H1 (cell line): ENCODE measurements at regions not wholly inside any gene's neighbourhood (a gene's known extent, or its start where the extent isn't known, plus 50 kb on each side); places are given as distances from the start of the nearest gene placed in this dataset.

ENCODE experiments used
- CTCF ChIA-PET: fragments of 300-600 bp; sonication (Branson Sonifier 250); formaldehyde crosslinking; loops from one replicate; lab custom pipeline; 2021; ENCODE audit not compliant: partially characterized antibody; lab: Charles Lee
- POLR2A ChIA-PET: fragments of 300-600 bp; sonication (Branson Sonifier 250); formaldehyde crosslinking; loops from one replicate; lab custom pipeline; 2021; ENCODE audit warnings: inconsistent platforms; ENCODE audit not compliant: partially characterized antibody; lab: Charles Lee
- DNase-seq, 2 experiments: peaks; one replicate each; pipeline versions ENCODE4 v3.0.0 to v3.0.0-alpha.2; 2010 to 2022; ENCODE audit warnings: low spot score in 2 of 2, low read depth in 1 of 2, mixed read lengths in 1 of 2
- FAIRE-seq: peaks from 2 replicates; lab custom pipeline; 2011; peaks lifted over from hg19 to GRCh38; lab: Jason Lieb, UNC
- H2AFZ ChIP-seq: 2 replicates; pipeline ENCODE4 v1.8.1; 2012; ENCODE audit warnings: low read length, inconsistent platforms
- H2AK5ac ChIP-seq: 2 replicates; pipeline ENCODE4 v1.6.1; 2013; ENCODE audit warnings: low read depth, low read length
- H2BK120ac ChIP-seq: replicated peaks from 2 replicates; pipeline ENCODE3; 2013; ENCODE audit warnings: low read depth, low read length, inconsistent platforms
- H2BK12ac ChIP-seq: 2 replicates; pipeline ENCODE4 v1.6.1; 2013; ENCODE audit warnings: low read depth, low read length
- H2BK15ac ChIP-seq: 2 replicates; pipeline ENCODE4 v1.6.1; 2013; ENCODE audit warnings: low read length
- H2BK20ac ChIP-seq: 2 replicates; pipeline ENCODE4 v1.6.1; 2013; ENCODE audit warnings: low read length
- H2BK5ac ChIP-seq: 2 replicates; pipeline ENCODE4 v1.6.1; 2013; ENCODE audit warnings: low read depth, low read length
- H3K14ac ChIP-seq: 2 replicates; pipeline ENCODE4 v1.6.1; 2013; ENCODE audit warnings: inconsistent platforms; ENCODE audit not compliant: insufficient read length
- H3K18ac ChIP-seq: 2 replicates; pipeline ENCODE4 v1.6.1; 2013; ENCODE audit warnings: low read length; ENCODE audit errors: extremely low read depth
- H3K23ac ChIP-seq: 2 replicates; pipeline ENCODE4 v1.6.1; 2013; ENCODE audit warnings: inconsistent platforms; ENCODE audit not compliant: insufficient read length
- H3K23me2 ChIP-seq: 2 replicates; pipeline ENCODE4 v1.6.1; 2013; ENCODE audit warnings: low read depth, low read length
- H3K27ac ChIP-seq: 2 replicates; pipeline ENCODE4 v1.6.1; 2011; ENCODE audit warnings: low read depth, low read length, inconsistent platforms
- H3K27me3 ChIP-seq, 4 experiments: replicated peaks in 1 of 4; 1 replicate in 1 of 4; 2 replicates in 3 of 4; pipeline versions ENCODE4 v1.6.1 to v1.8.1; 2011 to 2013; ENCODE audit warnings: low read length in 3 of 4, mild to moderate bottlenecking in 3 of 4, inconsistent platforms in 2 of 4, mixed read lengths in 2 of 4, moderate library complexity in 1 of 4; ENCODE audit not compliant: control insufficient read depth in 3 of 4, insufficient read depth in 3 of 4; ENCODE audit errors: extremely low read depth in 1 of 4
- H3K36me3 ChIP-seq, 4 experiments: 2 replicates each; pipeline versions ENCODE4 v1.6.1 to v1.8.1; 2011 to 2013; ENCODE audit warnings: mild to moderate bottlenecking in 4 of 4, low read length in 3 of 4, moderate library complexity in 2 of 4, control low read depth in 1 of 4, inconsistent platforms in 1 of 4; ENCODE audit not compliant: insufficient read depth in 4 of 4, control insufficient read depth in 2 of 4
- H3K4ac ChIP-seq: replicated peaks from 2 replicates; pipeline ENCODE3; 2013; ENCODE audit warnings: low read length, low read depth, mixed read lengths, inconsistent platforms; ENCODE audit not compliant: insufficient read length
- H3K4me1 ChIP-seq, 4 experiments: replicated peaks in 1 of 4; 1 replicate in 1 of 4; 2 replicates in 3 of 4; pipeline versions ENCODE4 v1.6.1 to v1.8.1; 2011 to 2013; ENCODE audit warnings: low read length in 3 of 4, inconsistent platforms in 2 of 4, mixed read lengths in 1 of 4; ENCODE audit not compliant: insufficient read depth in 4 of 4, control insufficient read depth in 3 of 4
- H3K4me2 ChIP-seq, 2 experiments: 2 replicates each; pipeline versions ENCODE4 v1.6.1 to v1.8.1; 2011 to 2013; ENCODE audit warnings: low read depth in 2 of 2, low read length in 2 of 2, control low read depth in 1 of 2, inconsistent platforms in 1 of 2, mild to moderate bottlenecking in 1 of 2; ENCODE audit not compliant: insufficient read depth in 1 of 2
- H3K4me3 ChIP-seq, 4 experiments: fragments of 200-600, 300-600 bp in 1 of 4; sonication (generic), shearing (Covaris generic), sonication (Bioruptor Twin) in 1 of 4; 2 replicates each; pipeline versions ENCODE4 v1.5.1 to v1.8.1; 2011 to 2016; ENCODE audit warnings: low read length in 4 of 4, low read depth in 3 of 4, control low read depth in 2 of 4, inconsistent platforms in 2 of 4, mild to moderate bottlenecking in 2 of 4, mixed read lengths in 1 of 4, moderate library complexity in 1 of 4; ENCODE audit not compliant: insufficient read depth in 2 of 4; ENCODE audit errors: extremely low read depth in 1 of 4
- H3K56ac ChIP-seq: replicated peaks from 2 replicates; pipeline ENCODE3; 2013; ENCODE audit warnings: low read depth, mild to moderate bottlenecking, mixed read lengths, low read length, inconsistent platforms; ENCODE audit not compliant: insufficient read length
- H3K79me1 ChIP-seq: 2 replicates; pipeline ENCODE4 v1.6.1; 2013; ENCODE audit warnings: low read depth, low read length, control low read depth
- H3K79me2 ChIP-seq, 2 experiments: 2 replicates each; pipeline versions ENCODE4 v1.6.1 to v1.8.1; 2012 to 2013; ENCODE audit warnings: low read length in 2 of 2, mild to moderate bottlenecking in 2 of 2, inconsistent platforms in 1 of 2; ENCODE audit not compliant: insufficient read depth in 2 of 2, control insufficient read depth in 1 of 2
- H3K9ac ChIP-seq, 4 experiments: replicated peaks in 1 of 4; 1 replicate in 1 of 4; 2 replicates in 3 of 4; pipeline versions ENCODE4 v1.6.1 to v1.8.1; 2011 to 2013; ENCODE audit warnings: low read depth in 3 of 4, low read length in 3 of 4, control low read depth in 2 of 4, mild to moderate bottlenecking in 2 of 4, moderate library complexity in 2 of 4, inconsistent platforms in 1 of 4; ENCODE audit errors: extremely low read depth in 1 of 4
- H3K9me3 ChIP-seq, 2 experiments: 2 replicates each; pipeline versions ENCODE4 v1.6.1 to v1.8.1; 2012 to 2013; ENCODE audit warnings: mild to moderate bottlenecking in 2 of 2, moderate library complexity in 2 of 2, control low read depth in 1 of 2, inconsistent platforms in 1 of 2, low read depth in 1 of 2, low read length in 1 of 2, mixed read lengths in 1 of 2; ENCODE audit not compliant: insufficient read depth in 2 of 2
- H4K20me1 ChIP-seq, 2 experiments: replicated peaks in 1 of 2; 2 replicates each; pipeline versions ENCODE3 to v1.8.1; 2011 to 2013; ENCODE audit warnings: inconsistent platforms in 2 of 2, low read length in 2 of 2, mild to moderate bottlenecking in 1 of 2; ENCODE audit not compliant: insufficient read depth in 2 of 2, control insufficient read depth in 1 of 2
- H4K5ac ChIP-seq: 2 replicates; pipeline ENCODE4 v1.6.1; 2013; ENCODE audit warnings: low read length, low read depth, mixed read lengths, inconsistent platforms; ENCODE audit not compliant: insufficient read length
- H4K8ac ChIP-seq: 2 replicates; pipeline ENCODE4 v1.8.0; 2013; ENCODE audit warnings: mild to moderate bottlenecking, moderate library complexity, low read length, inconsistent platforms; ENCODE audit not compliant: insufficient read depth; ENCODE audit errors: extremely low read depth
- H4K91ac ChIP-seq: replicated peaks from 2 replicates; pipeline ENCODE3; 2013; ENCODE audit warnings: low read length, mixed read lengths, inconsistent platforms; ENCODE audit not compliant: insufficient read length
- ASH2L ChIP-seq: fragments of 200-600, 300-600 bp; sonication (generic); IDR thresholded peaks from one replicate; pipeline ENCODE4 v1.7.1; 2017; ENCODE audit warnings: low read length
- CBX5 ChIP-seq: fragments of 300-800, 300-1000 bp; sonication (generic); IDR thresholded peaks from 2 replicates; pipeline ENCODE4 v1.7.1; 2016; ENCODE audit warnings: antibody characterized with exemption, low read length, low read depth
- CBX8 ChIP-seq: fragments of 300-800, 300-1000 bp; sonication (generic); IDR thresholded peaks from 2 replicates; pipeline ENCODE4 v1.7.1; 2016; ENCODE audit warnings: low read depth, low read length, borderline replicate concordance
- CHD1 ChIP-seq: IDR thresholded peaks from 2 replicates; pipeline ENCODE4 v1.6.1; 2012; ENCODE audit warnings: low read depth, low read length, improper control_type of control experiment
- KDM1A ChIP-seq: fragments of 200-600, 300-600 bp; sonication (generic); IDR thresholded peaks from 2 replicates; pipeline ENCODE4 v1.7.1; 2016; ENCODE audit warnings: mild to moderate bottlenecking, low read length, borderline replicate concordance
- NANOG ChIP-seq: IDR thresholded peaks from 2 replicates; pipeline ENCODE4 v1.6.1; 2011; ENCODE audit warnings: low read length, low read depth, mild to moderate bottlenecking, inconsistent platforms; ENCODE audit not compliant: insufficient read depth, poor library complexity, severe bottlenecking
- POLR2A ChIP-seq, 2 experiments: IDR thresholded peaks; 1 replicate in 1 of 2; 2 replicates in 1 of 2; pipeline ENCODE4 v1.6.1; 2011; ENCODE audit warnings: low read depth in 2 of 2, low read length in 2 of 2, mild to moderate bottlenecking in 2 of 2; ENCODE audit errors: control extremely low read depth in 1 of 2
- POLR2AphosphoS5 ChIP-seq: IDR thresholded peaks from 2 replicates; pipeline ENCODE4 v1.6.1; 2011; ENCODE audit warnings: low read depth, low read length
- YY1 ChIP-seq: IDR thresholded peaks from 2 replicates; pipeline ENCODE4 v1.6.1; 2011; ENCODE audit warnings: low read depth, mild to moderate bottlenecking, low read length

- no peaks in the 10 kb centered on the region for H3K27me3 ChIP-seq
- H2AK5ac ChIP-seq, result no peak overlapping the region
- ChIA-PET POLR2A (no interaction called here), CTCF (interaction anchor here (1.2 kb wide), 1 partner anchor 58 kb away, joined by 3 read pairs; no protein-coding TSS in a partner anchor)
- H3K4me1 ChIP-seq, result peaks cover 0 to 2% (median under 1%) of the 10 kb centered on the region in 4 experiments; a peak in 2 of 7 replicates
- no peak overlapping the region for H3K4me2 ChIP-seq
- H3K79me1 ChIP-seq, result no peaks in the 10 kb centered on the region
- no peak overlapping the region for H2AFZ ChIP-seq
- H2BK15ac ChIP-seq, result no peak overlapping the region
- DNase-seq (no peak), FAIRE-seq (no peak)
- H4K91ac ChIP-seq, result no peak overlapping the region
- no peak overlapping the region for H2BK120ac ChIP-seq
- H3K9me3 ChIP-seq, result peaks cover 10 to 11% of the 10 kb centered on the region in 2 experiments
- H2BK12ac ChIP-seq, result no peak overlapping the region
- H3K79me2 ChIP-seq, result no peaks in the 10 kb centered on the region
- H3K14ac ChIP-seq, result no peak overlapping the region
- no peak overlapping the region for H3K56ac ChIP-seq
- H4K5ac ChIP-seq, result no peak overlapping the region
- H3K18ac ChIP-seq, result no peak overlapping the region
- H3K4me3 ChIP-seq, result no peak overlapping the region
- no peaks in the 10 kb centered on the region for H4K20me1 ChIP-seq
- H2BK20ac ChIP-seq, result no peak overlapping the region
- no peak overlapping the region for H3K9ac ChIP-seq
- no peak overlapping the region for H2BK5ac ChIP-seq
- no peak overlapping the region for H3K27ac ChIP-seq
- H3K23ac ChIP-seq, result no peak overlapping the region
- no peak overlapping the region for H3K4ac ChIP-seq
- H3K36me3 ChIP-seq, result no peaks in the 10 kb centered on the region
- H3K23me2 ChIP-seq, result no peaks in the 10 kb centered on the region; the same call in 1 of the 2 replicates
- H4K8ac ChIP-seq, result no peak overlapping the region
- TF ChIP-seq CBX8, result no peak
- TF ChIP-seq ASH2L, result no peak
- no peak for TF ChIP-seq CHD1
- TF ChIP-seq POLR2A (IDR thresholded peaks at IDR 0.05; ENCODE audit: control extremely low read depth in 1 of 2, low read depth in 2 of 2, low read length in 2 of 2), result no peak
- no peak for TF ChIP-seq YY1
- no peak for TF ChIP-seq POLR2AphosphoS5
- TF ChIP-seq NANOG, result no peak
- TF ChIP-seq CBX5, result no peak
- no peak for TF ChIP-seq KDM1A
These were observed 179.3 kb downstream of the OMA1 start for GRCh38 chr1:58367217-58367616.
